SU-DHL-6 (cell line): ENCODE measurements at regions not wholly inside any gene's neighbourhood (a gene's known extent, or its start where the extent isn't known, plus 50 kb on each side); places are given as distances from the start of the nearest gene placed in this dataset.

ENCODE experiments used
- H2AFZ ChIP-seq: fragments of 200-600 bp; sonication (generic); 2 replicates; pipeline ENCODE4 v1.6.1; 2014; ENCODE audit warnings: low read depth, mild to moderate bottlenecking, moderate library complexity, mixed read lengths, antibody characterized with exemption, low read length; ENCODE audit not compliant: severe bottlenecking
- H3F3A ChIP-seq: fragments of 200-600 bp; shearing (Covaris generic); 2 replicates; pipeline ENCODE4 v1.6.0; 2016; ENCODE audit warnings: antibody characterized with exemption, mild to moderate bottlenecking; ENCODE audit not compliant: insufficient read depth
- H3K27ac ChIP-seq: fragments of 200-600 bp; sonication (generic); 2 replicates; pipeline ENCODE4 v1.5.1; 2016; ENCODE audit warnings: low read depth, mild to moderate bottlenecking, low read length, moderate library complexity, mixed read lengths
- H3K27me3 ChIP-seq: fragments of 200-600 bp; sonication (generic), shearing (Covaris generic); 2 replicates; pipeline ENCODE4 v1.6.0; 2014; ENCODE audit warnings: mild to moderate bottlenecking, low read length
- H3K36me3 ChIP-seq: fragments of 200-600 bp; sonication (generic); 2 replicates; pipeline ENCODE4 v1.6.1; 2014; ENCODE audit warnings: mild to moderate bottlenecking, low read length, mixed read lengths
- H3K4me2 ChIP-seq: fragments of 300-600, 200-600 bp; shearing (Covaris generic), sonication (generic); 2 replicates; pipeline ENCODE4 v1.6.0; 2014; ENCODE audit warnings: low read length, low read depth, mild to moderate bottlenecking; ENCODE audit not compliant: poor library complexity, severe bottlenecking
- H3K4me3 ChIP-seq: fragments of 200-600 bp; sonication (generic); 2 replicates; pipeline ENCODE4 v1.5.1; 2014; ENCODE audit warnings: antibody characterized with exemption, low read length, mild to moderate bottlenecking, mixed read lengths; ENCODE audit not compliant: insufficient read depth, poor library complexity, severe bottlenecking
- H3K79me2 ChIP-seq: fragments of 200-600 bp; sonication (generic); 2 replicates; pipeline ENCODE4 v1.6.1; 2014; ENCODE audit warnings: mild to moderate bottlenecking, low read length, moderate library complexity; ENCODE audit not compliant: insufficient read depth
- H3K9ac ChIP-seq: fragments of 200-600 bp; sonication (generic); 2 replicates; pipeline ENCODE4 v1.7.0; 2014; ENCODE audit warnings: mild to moderate bottlenecking, low read length
- H3K9me2 ChIP-seq: fragments of 200-600 bp; sonication (generic); replicated peaks from 2 replicates; pipeline ENCODE4 v1.6.1; 2014; ENCODE audit warnings: low read length; ENCODE audit not compliant: insufficient read depth
- H3K9me3 ChIP-seq: fragments of 200-600 bp; sonication (generic); 2 replicates; pipeline ENCODE4 v1.6.1; 2014; ENCODE audit warnings: low read length, mixed read lengths; ENCODE audit not compliant: insufficient read depth
- H4K20me1 ChIP-seq: fragments of 200-600 bp; sonication (generic); 2 replicates; pipeline ENCODE4 v1.6.1; 2014; ENCODE audit warnings: low read depth, mild to moderate bottlenecking, antibody characterized with exemption, low read length, moderate library complexity, mixed read lengths
- EZH2phosphoT487 ChIP-seq: fragments of 200-600 bp; sonication (generic), shearing (Covaris generic); conservative IDR thresholded peaks from 2 replicates; pipeline ENCODE4 v1.6.1; 2018; ENCODE audit warnings: mild to moderate bottlenecking, antibody characterized with exemption, low read length, moderate library complexity, mixed read lengths
- TF ChIP-seq, protein P1 (sequence below): fragments of 200-600 bp; sonication (generic); IDR thresholded peaks from one replicate; pipeline ENCODE4 v1.5.1; 2017; ENCODE audit warnings: antibody characterized with exemption, mild to moderate bottlenecking, low read length, moderate library complexity; ENCODE audit not compliant: insufficient read depth, poor library complexity, severe bottlenecking

DNA sequence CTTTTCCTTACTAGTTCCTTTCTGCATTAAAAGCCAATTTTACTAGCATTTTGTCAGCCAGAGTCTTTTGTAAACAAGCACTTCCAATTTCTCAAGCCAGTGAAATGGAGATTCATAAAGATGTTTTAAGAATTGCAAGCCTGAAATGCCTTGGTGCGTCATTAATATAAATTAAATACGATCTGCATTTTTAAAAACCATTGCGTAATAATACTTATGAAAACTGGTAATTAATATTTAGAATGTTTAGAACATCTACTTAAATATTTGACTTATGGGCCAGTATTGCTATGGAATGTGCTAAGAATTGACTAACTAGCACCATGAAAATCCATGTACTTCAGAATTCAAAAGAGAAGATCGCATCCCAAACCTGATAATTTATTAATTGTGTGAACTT is 89.1 kb upstream of the PROX1 start:
- Histone ChIP-seq H3K79me2 (no peaks in the 10 kb centered on the region), H3K9me3 (no peaks in the 10 kb centered on the region), H3K9ac (no peak overlapping the region), H3K27me3 (no peaks in the 10 kb centered on the region), H3K36me3 (no peaks in the 10 kb centered on the region), H3F3A (no peaks in the 10 kb centered on the region), H3K4me3 (no peak overlapping the region), H4K20me1 (no peaks in the 10 kb centered on the region), H3K9me2 (no peaks in the 10 kb centered on the region), H2AFZ (no peak overlapping the region), H3K4me2 (no peak overlapping the region), H3K27ac (no peak overlapping the region)
- TF ChIP-seq EZH2phosphoT487, result no peak
- TF ChIP-seq, protein P1, sequence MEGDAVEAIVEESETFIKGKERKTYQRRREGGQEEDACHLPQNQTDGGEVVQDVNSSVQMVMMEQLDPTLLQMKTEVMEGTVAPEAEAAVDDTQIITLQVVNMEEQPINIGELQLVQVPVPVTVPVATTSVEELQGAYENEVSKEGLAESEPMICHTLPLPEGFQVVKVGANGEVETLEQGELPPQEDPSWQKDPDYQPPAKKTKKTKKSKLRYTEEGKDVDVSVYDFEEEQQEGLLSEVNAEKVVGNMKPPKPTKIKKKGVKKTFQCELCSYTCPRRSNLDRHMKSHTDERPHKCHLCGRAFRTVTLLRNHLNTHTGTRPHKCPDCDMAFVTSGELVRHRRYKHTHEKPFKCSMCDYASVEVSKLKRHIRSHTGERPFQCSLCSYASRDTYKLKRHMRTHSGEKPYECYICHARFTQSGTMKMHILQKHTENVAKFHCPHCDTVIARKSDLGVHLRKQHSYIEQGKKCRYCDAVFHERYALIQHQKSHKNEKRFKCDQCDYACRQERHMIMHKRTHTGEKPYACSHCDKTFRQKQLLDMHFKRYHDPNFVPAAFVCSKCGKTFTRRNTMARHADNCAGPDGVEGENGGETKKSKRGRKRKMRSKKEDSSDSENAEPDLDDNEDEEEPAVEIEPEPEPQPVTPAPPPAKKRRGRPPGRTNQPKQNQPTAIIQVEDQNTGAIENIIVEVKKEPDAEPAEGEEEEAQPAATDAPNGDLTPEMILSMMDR, result no peak

DNA sequence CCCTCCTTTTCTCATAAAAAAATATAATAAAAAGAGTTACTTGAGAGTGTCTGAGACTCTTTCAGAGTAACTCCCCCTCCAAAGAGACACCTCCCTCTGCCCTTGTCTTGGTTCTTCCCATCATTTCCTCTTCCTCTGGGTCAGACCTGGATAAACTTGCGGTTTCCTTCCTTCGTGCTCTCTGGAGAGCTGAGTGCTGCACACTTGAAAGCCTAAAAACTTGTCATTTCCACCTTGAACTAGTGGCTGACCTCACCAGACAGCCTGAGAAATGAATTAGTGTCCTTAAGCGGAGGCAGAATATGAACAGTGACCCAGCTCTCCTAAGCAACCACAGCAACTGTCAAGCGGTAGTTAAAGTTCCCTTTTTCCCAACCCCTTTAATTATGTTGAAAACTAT is 88.4 kb upstream of the PROX1 start:
- H3K9me3 ChIP-seq, result no peaks in the 10 kb centered on the region
- H3K9me2 ChIP-seq, result no peaks in the 10 kb centered on the region
- TF ChIP-seq, protein P1, result no peak
- TF ChIP-seq EZH2phosphoT487, result no peak
- no peaks in the 10 kb centered on the region for H4K20me1 ChIP-seq
- H3K27ac ChIP-seq, result no peak overlapping the region
- no peak overlapping the region for H3K9ac ChIP-seq
- H3K79me2 ChIP-seq, result no peaks in the 10 kb centered on the region
- no peak overlapping the region for H2AFZ ChIP-seq
- H3K27me3 ChIP-seq, result no peaks in the 10 kb centered on the region
- no peak overlapping the region for H3K4me2 ChIP-seq
- H3K4me3 ChIP-seq, result no peak overlapping the region
- H3F3A ChIP-seq, result no peaks in the 10 kb centered on the region
- no peaks in the 10 kb centered on the region for H3K36me3 ChIP-seq

DNA sequence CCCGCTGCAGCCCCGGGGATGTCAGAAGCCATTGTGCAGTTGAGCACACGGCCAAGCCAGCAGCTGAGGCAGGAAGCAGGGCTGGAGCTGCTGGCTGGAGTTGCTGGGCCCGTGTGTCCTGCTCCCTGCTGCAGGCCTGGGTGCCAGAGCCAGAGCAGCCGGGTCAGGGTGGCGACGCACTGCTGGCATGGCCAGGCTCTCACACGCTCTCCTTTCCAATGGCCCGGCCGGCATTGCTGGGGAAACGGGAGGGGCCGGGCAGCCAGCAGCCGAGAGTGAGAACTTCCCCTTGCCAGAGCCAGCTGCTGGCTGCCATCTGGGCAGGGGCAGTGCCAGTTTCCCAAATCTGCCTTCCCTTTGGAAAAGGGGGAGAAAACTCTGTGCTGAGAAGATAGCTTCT is 82.4 kb upstream of the PROX1 start:
- H3K79me2 ChIP-seq, result no peaks in the 10 kb centered on the region
- H3K9me3 ChIP-seq, result no peaks in the 10 kb centered on the region
- no peaks in the 10 kb centered on the region for H4K20me1 ChIP-seq
- no peak overlapping the region for H2AFZ ChIP-seq
- no peaks in the 10 kb centered on the region for H3K27me3 ChIP-seq
- no peaks in the 10 kb centered on the region for H3F3A ChIP-seq
- H3K36me3 ChIP-seq, result no peaks in the 10 kb centered on the region
- no peak overlapping the region for H3K4me2 ChIP-seq
- no peak overlapping the region for H3K9ac ChIP-seq
- H3K9me2 ChIP-seq, result no peaks in the 10 kb centered on the region
- TF ChIP-seq EZH2phosphoT487, result no peak
- TF ChIP-seq, protein P1, result no peak
- H3K4me3 ChIP-seq, result no peak overlapping the region
- H3K27ac ChIP-seq, result no peak overlapping the region

DNA sequence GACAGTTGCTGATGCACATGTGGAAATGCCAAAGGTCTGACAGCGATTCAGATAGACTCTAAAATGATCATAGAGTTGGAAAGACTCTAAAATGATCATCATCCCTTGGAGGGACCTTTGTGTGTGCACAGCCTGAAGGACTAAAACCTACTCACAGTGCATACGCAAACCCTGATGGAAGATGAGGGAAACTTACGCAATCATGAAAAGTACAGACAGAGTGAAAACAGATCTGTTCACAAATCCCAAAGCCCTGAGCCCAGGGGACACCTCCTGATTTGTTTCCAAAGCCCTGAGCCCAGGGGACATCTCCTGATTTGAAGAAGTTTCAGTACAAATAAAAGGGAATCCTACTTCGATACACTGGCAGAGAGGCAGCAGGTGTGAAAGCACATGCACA is 79.3 kb upstream of the PROX1 start:
- Histone ChIP-seq H3K9ac (no peak overlapping the region), H3K4me3 (no peak overlapping the region), H3K4me2 (no peak overlapping the region), H3K79me2 (no peaks in the 10 kb centered on the region), H3K9me3 (no peaks in the 10 kb centered on the region), H3K36me3 (no peaks in the 10 kb centered on the region), H3K27me3 (no peaks in the 10 kb centered on the region), H3K9me2 (no peaks in the 10 kb centered on the region), H4K20me1 (no peaks in the 10 kb centered on the region), H3F3A (no peaks in the 10 kb centered on the region), H2AFZ (no peak overlapping the region), H3K27ac (no peak overlapping the region)
- no peak for TF ChIP-seq EZH2phosphoT487
- TF ChIP-seq, protein P1, result no peak
